GM12891 (cell line): ENCODE measurements at regions not wholly inside any gene's neighbourhood (a gene's known extent, or its start where the extent isn't known, plus 50 kb on each side); places are given as distances from the start of the nearest gene placed in this dataset.

Experiments
- DNase-seq: peaks from one replicate; pipeline ENCODE4 v3.0.0; 2011; ENCODE audit warnings: low spot score; ENCODE audit not compliant: insufficient read length
- FAIRE-seq: peaks from 2 replicates; lab custom pipeline; 2011; peaks lifted over from hg19 to GRCh38; lab: Jason Lieb, UNC
- PAX5 ChIP-seq: IDR thresholded peaks from 2 replicates; pipeline ENCODE4 v1.6.1; 2011; ENCODE audit warnings: low read length, moderate library complexity, mild to moderate bottlenecking; ENCODE audit not compliant: insufficient read depth, severe bottlenecking
- POLR2A ChIP-seq: IDR thresholded peaks from 2 replicates; pipeline ENCODE4 v1.6.1; 2011; ENCODE audit warnings: low read depth, low read length, control low read depth
- POLR2AphosphoS5 ChIP-seq: IDR thresholded peaks from 2 replicates; pipeline ENCODE4 v1.6.1; 2011; ENCODE audit warnings: low read depth, low read length, control low read depth
- POU2F2 ChIP-seq: IDR thresholded peaks from 2 replicates; pipeline ENCODE4 v1.6.1; 2011; ENCODE audit warnings: low read depth, mild to moderate bottlenecking, control low read depth, low read length, moderate library complexity
- SPI1 ChIP-seq: IDR thresholded peaks from 2 replicates; pipeline ENCODE4 v1.6.1; 2011; ENCODE audit warnings: low read depth, low read length, control low read depth
- TAF1 ChIP-seq: IDR thresholded peaks from 2 replicates; pipeline ENCODE4 v1.6.1; 2011; ENCODE audit warnings: low read depth, low read length, control low read depth

DNA sequence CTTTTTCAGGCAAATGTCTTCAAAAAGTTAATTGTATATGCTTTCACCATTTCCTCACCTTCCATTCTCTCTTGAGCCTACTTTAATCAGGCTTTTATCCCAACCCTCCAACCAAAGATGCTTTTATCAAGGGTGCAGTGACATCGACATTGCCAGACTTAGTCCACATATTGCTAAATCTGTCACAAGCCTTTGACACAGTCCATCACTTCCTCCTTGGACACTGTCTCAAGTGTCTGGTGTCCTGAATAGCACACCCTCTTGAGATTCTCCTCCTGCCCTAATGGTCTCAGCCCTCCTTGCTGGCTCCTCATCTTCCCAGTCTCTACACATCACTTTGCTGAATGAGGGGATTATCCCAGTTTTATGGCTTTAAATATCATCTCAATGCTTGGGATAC is 147.5 kb upstream of the SLC39A10 start:
- FAIRE-seq (no peak), DNase-seq (no peak)
- TF ChIP-seq POLR2AphosphoS5 (no peak), POLR2A (no peak), SPI1 (no peak), TAF1 (no peak), POU2F2 (no peak), PAX5 (no peak)

DNA sequence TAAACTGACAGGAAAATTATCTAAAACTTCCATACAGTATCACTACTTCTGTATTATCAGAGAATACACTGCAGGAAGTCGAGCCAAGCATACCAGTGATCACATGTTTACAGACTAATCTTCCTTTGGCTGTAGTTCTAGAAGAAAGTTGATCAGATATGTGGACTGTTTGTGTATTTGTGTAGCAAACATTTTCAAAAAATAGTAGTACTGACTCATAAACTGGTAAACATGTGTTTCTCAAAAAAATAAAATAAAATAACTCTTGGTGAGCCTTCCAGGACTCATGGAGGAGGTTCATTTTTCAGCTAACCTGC is 148.9 kb upstream of the SLC39A10 start:
- no peak for DNase-seq
- FAIRE-seq, result no peak

DNA sequence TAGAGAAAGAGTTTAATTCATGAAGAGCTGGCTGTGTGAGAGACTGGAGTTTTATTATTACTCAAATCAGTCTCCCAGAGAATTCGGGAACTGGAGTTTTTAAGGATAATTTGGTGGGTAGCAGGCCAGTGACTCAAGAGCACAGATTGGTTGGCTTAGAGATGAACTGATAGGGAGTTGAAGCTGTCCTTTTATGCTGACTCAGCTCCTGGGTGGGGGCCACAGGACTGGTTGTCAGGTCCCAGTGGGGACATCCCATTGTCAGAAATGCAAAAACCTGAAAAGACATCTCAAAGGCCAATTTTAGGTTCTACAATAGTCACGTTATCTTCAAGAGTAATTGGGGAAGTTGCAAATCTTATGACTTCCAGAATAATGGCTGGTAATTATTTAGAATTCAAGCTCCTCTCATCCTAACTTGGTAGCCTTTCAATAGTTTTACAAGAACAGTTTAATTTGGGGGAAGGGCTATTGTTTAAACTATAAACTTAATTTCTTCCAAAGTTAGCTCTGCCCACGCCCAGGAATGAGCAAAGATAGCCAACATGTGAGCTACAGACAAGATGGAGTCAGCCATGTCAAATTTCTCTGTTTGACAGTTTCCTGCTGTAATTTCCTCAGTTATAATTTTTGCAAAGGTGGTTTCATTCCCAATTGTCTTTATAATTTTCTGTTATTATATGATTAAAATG is 149.4 kb upstream of the SLC39A10 start:
- no peak for DNase-seq
- TF ChIP-seq SPI1 (no peak), TAF1 (no peak), POU2F2 (no peak), POLR2AphosphoS5 (no peak), POLR2A (no peak), PAX5 (no peak)
- no peak for FAIRE-seq

More for the DNA sequence above, 148.9 kb upstream of the SLC39A10 start:
- TF ChIP-seq SPI1, result no peak
- no peak for TF ChIP-seq POLR2AphosphoS5
- TF ChIP-seq TAF1, result no peak

DNA sequence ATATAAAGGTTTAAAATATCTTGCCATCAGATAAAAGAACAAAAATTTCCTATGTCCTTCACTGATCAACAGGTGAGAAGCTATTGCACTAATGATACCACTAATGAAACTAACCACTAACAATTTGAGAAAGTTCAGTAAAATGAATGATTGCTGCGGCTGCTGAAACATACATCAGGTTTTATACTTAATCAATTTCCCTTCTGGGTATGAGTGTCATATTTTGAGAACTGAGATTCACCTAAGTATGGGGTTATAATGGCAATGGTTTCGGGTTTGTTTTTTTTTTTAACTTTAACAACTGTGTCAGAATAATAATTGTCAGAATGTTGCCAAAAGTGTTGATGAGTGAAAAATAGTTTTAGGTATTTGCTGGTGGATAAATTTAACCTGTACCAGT is 151.3 kb upstream of the SLC39A10 start:
- FAIRE-seq, result no peak
- DNase-seq, result peak; percentile 8
- TF ChIP-seq SPI1 (peak; percentile 44; the same call in 1 of the 2 replicates), TAF1 (no peak)

DNA sequence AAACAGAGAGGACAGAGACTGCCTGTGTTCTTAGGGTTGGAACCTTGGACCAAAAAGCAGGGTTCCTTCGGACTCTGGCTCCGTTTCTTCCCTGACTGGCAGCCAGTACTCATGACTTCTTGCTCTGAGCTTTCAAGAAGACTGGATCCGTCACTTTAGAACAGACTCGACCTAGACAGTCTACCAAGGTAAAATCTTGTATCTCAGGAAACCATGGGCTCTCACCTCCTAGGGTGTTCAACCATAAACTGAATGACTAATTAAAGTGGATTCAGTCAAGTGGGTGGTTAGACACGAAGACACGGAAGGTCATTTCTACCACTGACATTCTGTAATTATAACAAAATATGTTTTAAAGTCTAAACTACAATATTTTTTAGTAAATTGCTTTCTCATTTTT is 153.8 kb upstream of the SLC39A10 start:
- TF ChIP-seq SPI1, result no peak
- no peak for TF ChIP-seq POU2F2
- TF ChIP-seq PAX5, result no peak
- no peak for TF ChIP-seq POLR2A
- TF ChIP-seq TAF1, result no peak
- no peak for TF ChIP-seq POLR2AphosphoS5
- DNase-seq, result no peak
- FAIRE-seq, result no peak

DNA sequence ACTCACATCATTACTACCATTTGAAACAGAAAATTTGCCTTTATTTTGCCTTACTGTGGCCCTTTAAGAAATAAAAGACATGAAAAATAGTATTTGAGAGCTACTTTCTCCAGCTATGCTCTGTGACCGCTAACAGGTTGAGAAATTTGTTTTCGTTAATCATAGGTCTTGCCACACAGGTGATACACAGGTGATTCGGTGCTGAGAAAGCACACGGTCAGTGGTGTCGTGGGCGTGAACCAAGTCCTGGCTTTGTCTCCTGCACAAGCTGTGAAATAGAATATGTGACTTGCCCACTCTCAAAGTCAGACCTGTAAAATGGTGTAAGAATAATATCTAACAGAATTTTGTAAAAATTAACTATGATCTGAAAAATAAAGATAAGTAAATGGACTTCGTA is 155.3 kb upstream of the SLC39A10 start:
- no peak for DNase-seq
- TF ChIP-seq POU2F2 (no peak), PAX5 (no peak), SPI1 (no peak), TAF1 (no peak), POLR2A (no peak), POLR2AphosphoS5 (no peak)
- no peak for FAIRE-seq

DNA sequence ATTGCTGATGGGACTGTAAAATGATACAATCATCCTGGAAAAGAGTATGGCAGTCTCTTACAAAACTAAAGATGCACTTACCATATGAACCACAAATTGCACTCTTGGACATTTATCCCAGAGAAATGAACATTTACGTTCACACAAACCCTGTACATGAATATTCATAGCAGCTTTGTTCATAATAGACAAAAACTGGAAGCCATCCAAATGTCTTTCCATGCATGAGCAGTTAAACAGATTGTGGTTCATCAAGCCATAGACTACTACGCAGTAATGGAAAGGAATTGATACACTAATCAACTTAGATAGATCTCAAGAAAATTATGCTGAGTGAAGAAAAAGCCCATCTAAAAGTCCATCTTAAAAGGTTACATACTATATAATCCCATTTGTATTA is 156.1 kb upstream of the SLC39A10 start:
- no peak for DNase-seq
- TF ChIP-seq POU2F2, result no peak
- TF ChIP-seq PAX5, result no peak
- TF ChIP-seq TAF1, result no peak
- TF ChIP-seq POLR2AphosphoS5, result no peak
- no peak for TF ChIP-seq SPI1
- no peak for TF ChIP-seq POLR2A
- no peak for FAIRE-seq

DNA sequence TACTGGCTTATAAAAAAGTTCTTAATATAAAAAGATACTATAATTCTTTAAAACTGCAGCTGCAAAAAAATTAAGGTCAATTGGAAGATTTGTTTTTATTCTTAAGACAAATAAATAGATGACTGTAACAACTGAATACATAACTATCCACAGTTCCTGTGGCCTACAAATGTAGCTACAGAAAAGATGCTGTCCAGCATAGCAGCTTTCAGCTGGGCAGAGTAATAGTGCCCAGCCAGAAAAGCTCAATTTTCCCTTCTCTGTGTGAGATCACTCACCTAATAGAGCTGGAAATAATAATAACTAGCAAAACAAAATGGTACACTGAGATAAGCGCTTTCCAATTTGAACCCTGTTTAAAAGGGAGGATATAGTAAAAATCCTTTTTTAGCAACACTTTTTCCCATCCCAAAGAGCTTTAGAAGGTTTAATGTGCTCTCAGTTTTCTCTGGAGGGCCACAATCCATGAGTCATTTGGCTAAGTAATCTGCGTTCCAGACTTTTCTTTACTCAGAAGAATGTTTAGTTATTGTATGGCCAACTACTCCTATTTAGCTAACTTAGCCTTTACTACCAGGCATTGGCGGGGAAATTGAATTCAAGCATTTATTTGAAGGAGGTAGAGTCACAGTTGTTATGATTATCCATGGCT is 158.1 kb upstream of the SLC39A10 start:
- DNase-seq (no peak), FAIRE-seq (no peak)
- TF ChIP-seq SPI1 (no peak), POU2F2 (no peak), POLR2AphosphoS5 (no peak), TAF1 (no peak), PAX5 (no peak), POLR2A (no peak)

DNA sequence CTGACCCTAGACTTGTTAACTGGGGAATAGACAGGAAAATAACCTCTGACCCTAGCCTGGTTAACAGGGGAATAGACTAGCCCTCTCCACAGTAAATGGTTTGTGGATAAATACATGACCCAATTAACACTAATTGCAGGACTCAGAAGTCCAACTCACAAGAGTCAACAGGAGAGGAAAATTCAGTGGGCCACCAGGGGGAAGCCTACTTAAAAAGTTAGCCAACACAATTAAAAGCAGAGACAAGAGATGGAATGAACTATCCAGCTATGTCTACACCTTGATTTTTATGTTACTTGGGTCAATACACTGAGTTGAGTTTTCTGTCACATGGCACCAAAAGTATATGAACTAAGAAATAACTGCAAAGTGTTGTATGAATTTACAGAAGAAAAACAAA is 158.8 kb upstream of the SLC39A10 start:
- DNase-seq (no peak), FAIRE-seq (peak; percentile 33)
- TF ChIP-seq SPI1 (no peak), PAX5 (no peak), POLR2AphosphoS5 (no peak), POLR2A (no peak), TAF1 (no peak), POU2F2 (no peak)

DNA sequence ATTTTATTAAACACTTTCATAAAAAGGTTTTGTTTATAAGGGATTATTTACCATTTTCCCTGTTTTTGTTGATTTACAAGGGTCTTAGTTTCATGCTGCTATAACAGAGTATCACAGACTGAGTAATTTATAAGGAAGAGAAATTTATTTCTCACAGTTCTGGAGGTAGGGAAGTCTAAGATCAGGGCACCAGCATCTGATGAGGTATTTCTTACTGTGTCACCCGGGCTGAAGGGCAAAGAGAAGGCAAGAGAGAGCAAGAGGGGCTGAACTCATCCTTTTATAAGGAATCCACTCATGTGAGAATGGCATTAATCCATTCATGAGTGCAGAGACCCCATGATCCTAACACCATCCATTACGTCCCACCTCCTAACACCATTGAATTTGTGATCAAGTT is 160.0 kb upstream of the SLC39A10 start:
- DNase-seq (no peak), FAIRE-seq (no peak)
- TF ChIP-seq TAF1, result no peak
- TF ChIP-seq PAX5, result no peak
- TF ChIP-seq POU2F2, result no peak
- TF ChIP-seq SPI1, result no peak
- TF ChIP-seq POLR2AphosphoS5, result no peak
- no peak for TF ChIP-seq POLR2A
